ENCODE measurements at regions not wholly inside any gene's neighbourhood (a gene's known extent, or its start where the extent isn't known, plus 50 kb on each side); places are given as distances from the start of the nearest gene placed in this dataset.

GRCh38 chr13:21909331-21909730, 238.5 kb downstream of the FGF9 start (continued):
- TF ChIP-seq ZNF518A (tag by site-specific recombination; conservative IDR thresholded peaks at IDR 0.05; ENCODE audit: low read depth) (no peak), ZNF624 (tag by site-specific recombination; IDR thresholded peaks at IDR 0.05) (no peak), ZNF394 (tag by site-specific recombination; IDR thresholded peaks at IDR 0.05; ENCODE audit: borderline replicate concordance) (no peak), ZNF140 (tag by site-specific recombination; IDR thresholded peaks at IDR 0.05) (no peak)

DNA sequence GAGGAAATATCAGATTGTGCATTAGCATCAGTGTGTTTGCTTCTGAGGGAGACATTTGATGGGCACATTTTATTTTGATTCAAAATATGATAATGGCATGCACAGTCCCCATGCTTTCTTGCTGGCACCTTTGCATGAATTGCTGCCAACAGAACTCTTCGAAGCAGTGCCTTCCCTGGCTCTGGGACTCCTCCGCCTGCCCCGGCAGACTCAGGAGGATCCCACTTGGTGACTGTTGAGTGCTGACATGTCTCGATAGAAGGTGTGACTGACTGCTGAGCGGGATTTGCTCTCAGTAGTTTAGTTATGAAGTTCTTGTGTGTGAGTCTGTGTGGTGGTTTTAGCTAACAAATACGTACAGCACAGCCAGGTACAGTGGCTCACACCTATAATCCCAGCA, 239.7 kb downstream of the FGF9 start:
- ChIA-PET CTCF (no interaction called here), POLR2A (no interaction called here)

More for the DNA sequence above, 239.7 kb downstream of the FGF9 start:
- no peaks in the 10 kb centered on the region for H3K9me3 ChIP-seq (ENCODE audit: control insufficient read depth, insufficient read depth, low read depth, low read length)
- H3K27ac ChIP-seq (ENCODE audit: extremely low read depth, low read depth, low read length) = no peak overlapping the region
- H3K4me1 ChIP-seq (ENCODE audit: control insufficient read depth, insufficient read depth, low read length) = no peaks in the 10 kb centered on the region
- H3K4me3 ChIP-seq (ENCODE audit: low read depth, low read length) = no peak overlapping the region
- TF ChIP-seq ZNF514 (tag by site-specific recombination; IDR thresholded peaks at IDR 0.05) (no peak), ZNF24 (tag by site-specific recombination; IDR thresholded peaks at IDR 0.05) (no peak), ZSCAN4 (tag by site-specific recombination; IDR thresholded peaks at IDR 0.05) (no peak), ZNF354C (tag by site-specific recombination; IDR thresholded peaks at IDR 0.05; ENCODE audit: borderline replicate concordance, low read depth) (no peak), SCRT2 (tag by site-specific recombination; IDR thresholded peaks at IDR 0.05) (no peak), ZNF561 (tag by site-specific recombination; IDR thresholded peaks at IDR 0.05; ENCODE audit: borderline replicate concordance) (no peak), ZNF768 (tag by site-specific recombination; IDR thresholded peaks at IDR 0.05) (no peak), ZNF449 (tag by site-specific recombination; IDR thresholded peaks at IDR 0.05) (no peak), YY1 (tag by site-specific recombination; IDR thresholded peaks at IDR 0.05) (no peak), BCL11A (tag by site-specific recombination; IDR thresholded peaks at IDR 0.05; ENCODE audit: low read depth) (no peak), ZNF366 (tag by site-specific recombination; conservative IDR thresholded peaks at IDR 0.05) (no peak), ZNF473 (tag by site-specific recombination; IDR thresholded peaks at IDR 0.05) (no peak)
- TF ChIP-seq, protein P1, sequence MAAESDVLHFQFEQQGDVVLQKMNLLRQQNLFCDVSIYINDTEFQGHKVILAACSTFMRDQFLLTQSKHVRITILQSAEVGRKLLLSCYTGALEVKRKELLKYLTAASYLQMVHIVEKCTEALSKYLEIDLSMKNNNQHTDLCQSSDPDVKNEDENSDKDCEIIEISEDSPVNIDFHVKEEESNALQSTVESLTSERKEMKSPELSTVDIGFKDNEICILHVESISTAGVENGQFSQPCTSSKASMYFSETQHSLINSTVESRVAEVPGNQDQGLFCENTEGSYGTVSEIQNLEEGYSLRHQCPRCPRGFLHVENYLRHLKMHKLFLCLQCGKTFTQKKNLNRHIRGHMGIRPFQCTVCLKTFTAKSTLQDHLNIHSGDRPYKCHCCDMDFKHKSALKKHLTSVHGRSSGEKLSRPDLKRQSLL (tag by site-specific recombination; IDR thresholded peaks at IDR 0.05) = no peak
- TF ChIP-seq, protein P2, sequence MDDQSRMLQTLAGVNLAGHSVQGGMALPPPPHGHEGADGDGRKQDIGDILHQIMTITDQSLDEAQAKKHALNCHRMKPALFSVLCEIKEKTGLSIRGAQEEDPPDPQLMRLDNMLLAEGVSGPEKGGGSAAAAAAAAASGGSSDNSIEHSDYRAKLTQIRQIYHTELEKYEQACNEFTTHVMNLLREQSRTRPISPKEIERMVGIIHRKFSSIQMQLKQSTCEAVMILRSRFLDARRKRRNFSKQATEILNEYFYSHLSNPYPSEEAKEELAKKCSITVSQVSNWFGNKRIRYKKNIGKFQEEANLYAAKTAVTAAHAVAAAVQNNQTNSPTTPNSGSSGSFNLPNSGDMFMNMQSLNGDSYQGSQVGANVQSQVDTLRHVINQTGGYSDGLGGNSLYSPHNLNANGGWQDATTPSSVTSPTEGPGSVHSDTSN (CRISPR knock-in tag; IDR thresholded peaks at IDR 0.05) = no peak
- TF ChIP-seq, protein P3, sequence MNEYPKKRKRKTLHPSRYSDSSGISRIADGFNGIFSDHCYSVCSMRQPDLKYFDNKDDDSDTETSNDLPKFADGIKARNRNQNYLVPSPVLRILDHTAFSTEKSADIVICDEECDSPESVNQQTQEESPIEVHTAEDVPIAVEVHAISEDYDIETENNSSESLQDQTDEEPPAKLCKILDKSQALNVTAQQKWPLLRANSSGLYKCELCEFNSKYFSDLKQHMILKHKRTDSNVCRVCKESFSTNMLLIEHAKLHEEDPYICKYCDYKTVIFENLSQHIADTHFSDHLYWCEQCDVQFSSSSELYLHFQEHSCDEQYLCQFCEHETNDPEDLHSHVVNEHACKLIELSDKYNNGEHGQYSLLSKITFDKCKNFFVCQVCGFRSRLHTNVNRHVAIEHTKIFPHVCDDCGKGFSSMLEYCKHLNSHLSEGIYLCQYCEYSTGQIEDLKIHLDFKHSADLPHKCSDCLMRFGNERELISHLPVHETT (tag by site-specific recombination; IDR thresholded peaks at IDR 0.05) = no peak
- no peaks in the 10 kb centered on the region for H3K36me3 ChIP-seq (ENCODE audit: control insufficient read depth in 2 of 2, insufficient read depth in 1 of 2, low read length in 2 of 2)
